Upper lobe of left lung (tissue), 6 donors: ENCODE measurements at regions not wholly inside any gene's neighbourhood (a gene's known extent, or its start where the extent isn't known, plus 50 kb on each side); places are given as distances from the start of the nearest gene placed in this dataset.

ENCODE experiments used
- ATAC-seq, 2 donors: fragments of 200-7000 bp; cut with Tn5 transposase; one replicate each; pipeline ENCODE4 v1.9.1; 2022; ENCODE audit warnings: mild to moderate bottlenecking in 2 of 2, moderate library complexity in 2 of 2; ENCODE audit not compliant: low FRiP score in 2 of 2
- DNase-seq, 2 donors: peaks; one replicate each; pipeline ENCODE4 v3.0.0-alpha.2; 2019 to 2020
- H3K27ac ChIP-seq, 4 donors: fragments of 200-600 bp; sonication (generic); one replicate each; pipeline ENCODE4 v1.5.1; 2016 to 2019
- H3K27me3 ChIP-seq, 4 donors: fragments of 200-600 bp; sonication (generic); one replicate each; pipeline ENCODE4 v1.5.1; 2017 to 2019
- H3K36me3 ChIP-seq, 4 donors: fragments of 200-600 bp; sonication (generic); one replicate each; pipeline ENCODE4 v1.5.1; 2016 to 2019
- H3K4me1 ChIP-seq, 4 donors: fragments of 200-600 bp; sonication (generic); one replicate each; pipeline ENCODE4 v1.5.1; 2018 to 2019
- H3K4me3 ChIP-seq, 4 donors: fragments of 200-600 bp; sonication (generic); one replicate each; pipeline ENCODE4 v1.5.1; 2017 to 2019; ENCODE audit warnings: mild to moderate bottlenecking in 2 of 4, moderate library complexity in 1 of 4
- H3K9me3 ChIP-seq, 4 donors: fragments of 200-600 bp; sonication (generic); one replicate each; pipeline ENCODE4 v1.5.1; 2018 to 2019
- CTCF ChIP-seq, 6 experiments: fragments of 450-650 bp in 4 of 6; fragments of 200-600 bp in 2 of 6; sonication (generic) in 2 of 6; IDR thresholded peaks; one replicate each; pipeline ENCODE4 v1.5.1; 2016 to 2019; ENCODE audit warnings: antibody characterized with exemption in 6 of 6
- EP300 ChIP-seq, 4 donors: sonication (generic); formaldehyde crosslinking; IDR thresholded peaks; one replicate each; pipeline ENCODE4 v1.5.1; 2017; ENCODE audit warnings: antibody characterized with exemption in 4 of 4, control low read depth in 2 of 4
- POLR2A ChIP-seq, 4 donors: fragments of 450-650 bp; IDR thresholded peaks; one replicate each; pipeline ENCODE4 v1.5.1; 2016 to 2017; ENCODE audit warnings: antibody characterized with exemption in 4 of 4, mild to moderate bottlenecking in 2 of 4
- POLR2AphosphoS5 ChIP-seq, 2 donors: sonication (generic); formaldehyde crosslinking; IDR thresholded peaks; one replicate each; pipeline ENCODE4 v1.5.1; 2017; ENCODE audit warnings: antibody characterized with exemption in 2 of 2
- WGBS, 2 donors: methylation state at CpG; one replicate each; pipeline ENCODE4 v1.1.5; 2017 to 2018; 5-methylcytosine and 5-hydroxymethylcytosine counted together
- donor health status: DM: no; HTN: no; CAD: no; lungs with moderate emphysema.
- donor health status: DM: no; HTN: yes; CAD: no; lungs with severe emphysema.

GRCh38 chr20:11377761-11378160 is 539.9 kb upstream of the BTBD3 start:
- 90 to 94% methylated on average over 2 of the region's 2 CpGs for WGBS, 2 donors
- H3K27ac ChIP-seq: no peak overlapping the region
- H3K4me1 ChIP-seq: no peaks in the 10 kb centered on the region
- TF ChIP-seq POLR2AphosphoS5 (IDR thresholded peaks at IDR 0.05) (no peak), EP300 (IDR thresholded peaks at IDR 0.05) (no peak), POLR2A (IDR thresholded peaks at IDR 0.05) (no peak), CTCF (IDR thresholded peaks at IDR 0.05) (no peak)
- no peaks in the 10 kb centered on the region for H3K27me3 ChIP-seq
- H3K36me3 ChIP-seq: no peaks in the 10 kb centered on the region
- DNase-seq (no peak), ATAC-seq (no peak)
- H3K9me3 ChIP-seq: no peaks in the 10 kb centered on the region
- no peak overlapping the region for H3K4me3 ChIP-seq

GRCh38 chr20:11378252-11378651 is 539.4 kb upstream of the BTBD3 start:
- ATAC-seq (no peak), DNase-seq (no peak)
- WGBS, 2 donors: 100% methylated on average over 1 of the region's 1 CpG; no CpG with 5 or more reads in 1 of the 2 donors
- no peaks in the 10 kb centered on the region for H3K36me3 ChIP-seq
- no peaks in the 10 kb centered on the region for H3K27me3 ChIP-seq
- no peak overlapping the region for H3K4me3 ChIP-seq
- H3K27ac ChIP-seq: no peak overlapping the region
- no peaks in the 10 kb centered on the region for H3K9me3 ChIP-seq
- TF ChIP-seq POLR2AphosphoS5 (IDR thresholded peaks at IDR 0.05): no peak
- no peaks in the 10 kb centered on the region for H3K4me1 ChIP-seq

GRCh38 chr20:11379257-11380011 is 538.3 kb upstream of the BTBD3 start:
- Histone ChIP-seq H3K9me3 (no peaks in the 10 kb centered on the region), H3K27ac (no peak overlapping the region), H3K36me3 (no peaks in the 10 kb centered on the region), H3K4me3 (no peak overlapping the region), H3K27me3 (no peaks in the 10 kb centered on the region), H3K4me1 (no peaks in the 10 kb centered on the region)
- ATAC-seq: no peak
- TF ChIP-seq POLR2AphosphoS5 (IDR thresholded peaks at IDR 0.05) (no peak), EP300 (IDR thresholded peaks at IDR 0.05) (no peak), POLR2A (IDR thresholded peaks at IDR 0.05) (no peak), CTCF (IDR thresholded peaks at IDR 0.05) (no peak)
- WGBS, 2 donors: 39 to 55% methylated on average over 8 to 14 of the region's 16 CpGs
- peak in 1 of 2 donors; percentile 1 for DNase-seq

GRCh38 chr20:11380283-11380682 is 537.4 kb upstream of the BTBD3 start:
- TF ChIP-seq POLR2A (IDR thresholded peaks at IDR 0.05) (no peak), POLR2AphosphoS5 (IDR thresholded peaks at IDR 0.05) (no peak), EP300 (IDR thresholded peaks at IDR 0.05) (no peak), CTCF (IDR thresholded peaks at IDR 0.05) (no peak)
- 79 to 88% methylated on average over 1 of the region's 1 CpG for WGBS, 2 donors
- no peaks in the 10 kb centered on the region for H3K27me3 ChIP-seq
- H3K4me1 ChIP-seq: no peaks in the 10 kb centered on the region
- H3K9me3 ChIP-seq: no peaks in the 10 kb centered on the region
- ATAC-seq (no peak), DNase-seq (no peak)
- H3K4me3 ChIP-seq: no peak overlapping the region
- H3K27ac ChIP-seq: no peak overlapping the region
- no peaks in the 10 kb centered on the region for H3K36me3 ChIP-seq

- WGBS, 2 donors: 80 to 84% methylated on average over 2 of the region's 2 CpGs
- Histone ChIP-seq H3K36me3 (no peaks in the 10 kb centered on the region), H3K9me3 (no peaks in the 10 kb centered on the region), H3K27me3 (no peaks in the 10 kb centered on the region), H3K27ac (no peak overlapping the region), H3K4me1 (no peaks in the 10 kb centered on the region), H3K4me3 (no peak overlapping the region)
- DNase-seq (no peak), ATAC-seq (no peak)
- TF ChIP-seq CTCF (IDR thresholded peaks at IDR 0.05) (no peak), POLR2AphosphoS5 (IDR thresholded peaks at IDR 0.05) (no peak), POLR2A (IDR thresholded peaks at IDR 0.05) (no peak), EP300 (IDR thresholded peaks at IDR 0.05) (no peak)
These were observed 530.4 kb upstream of the BTBD3 start for GRCh38 chr20:11387189-11387754.
